OCI-LY1 (cell line): ENCODE measurements at regions not wholly inside any gene's neighbourhood (a gene's known extent, or its start where the extent isn't known, plus 50 kb on each side); places are given as distances from the start of the nearest gene placed in this dataset.

Experiments
- H2AFZ ChIP-seq: fragments of 200-600 bp; sonication (generic), shearing (Covaris generic); 2 replicates; pipeline ENCODE4 v1.6.0; 2014; ENCODE audit warnings: antibody characterized with exemption, mild to moderate bottlenecking, low read length
- H3F3A ChIP-seq: fragments of 200-600 bp; sonication (generic), shearing (Covaris generic); 2 replicates; pipeline ENCODE4 v1.6.0; 2014; ENCODE audit warnings: mild to moderate bottlenecking, antibody characterized with exemption, low read length, moderate library complexity; ENCODE audit not compliant: insufficient read depth
- H3K27ac ChIP-seq: fragments of 200-600 bp; sonication (generic); 2 replicates; pipeline ENCODE4 v1.5.1; 2014; ENCODE audit warnings: low read length, mixed run types, mild to moderate bottlenecking, low read depth; ENCODE audit not compliant: poor library complexity, severe bottlenecking
- H3K27me3 ChIP-seq: fragments of 200-600 bp; sonication (generic); 2 replicates; pipeline ENCODE4 v1.6.0; 2014; ENCODE audit warnings: antibody characterized with exemption, mild to moderate bottlenecking, low read length, moderate library complexity; ENCODE audit not compliant: insufficient read depth
- H3K36me3 ChIP-seq: fragments of 200-600 bp; sonication (generic); 2 replicates; pipeline ENCODE4 v1.6.1; 2014; ENCODE audit warnings: mild to moderate bottlenecking, antibody characterized with exemption, low read length, moderate library complexity, mixed read lengths; ENCODE audit not compliant: insufficient read depth
- H3K4me1 ChIP-seq: fragments of 200-600 bp; sonication (generic); 2 replicates; pipeline ENCODE4 v1.5.1; 2014; ENCODE audit warnings: mild to moderate bottlenecking, low read length, moderate library complexity; ENCODE audit not compliant: insufficient read depth, severe bottlenecking
- H3K4me2 ChIP-seq: fragments of 200-600 bp; sonication (generic), shearing (Covaris generic); 2 replicates; pipeline ENCODE4 v1.6.1; 2014; ENCODE audit warnings: low read length
- H3K4me3 ChIP-seq: fragments of 200-600 bp; sonication (generic); 2 replicates; pipeline ENCODE4 v1.5.1; 2014; ENCODE audit warnings: low read length, low read depth, mild to moderate bottlenecking, mixed read lengths; ENCODE audit not compliant: poor library complexity, severe bottlenecking
- H3K79me2 ChIP-seq: fragments of 200-600 bp; shearing (Covaris generic); 2 replicates; pipeline ENCODE4 v1.6.1; 2016; ENCODE audit warnings: mixed run types, low read length, mixed read lengths; ENCODE audit not compliant: insufficient read depth
- H3K9ac ChIP-seq: fragments of 200-600 bp; sonication (generic), shearing (Covaris generic); 2 replicates; pipeline ENCODE4 v1.6.1; 2014; ENCODE audit warnings: mild to moderate bottlenecking, low read length, mixed read lengths
- H3K9me2 ChIP-seq: fragments of 200-600 bp; sonication (generic), shearing (Covaris generic); 2 replicates; pipeline ENCODE4 v1.6.1; 2014; ENCODE audit warnings: low read depth, mild to moderate bottlenecking, low read length, mixed read lengths
- H3K9me3 ChIP-seq: fragments of 200-600 bp; shearing (Covaris generic); 2 replicates; pipeline ENCODE4 v1.6.1; 2014; ENCODE audit warnings: low read length, mixed read lengths
- H4K20me1 ChIP-seq: fragments of 200-600 bp; sonication (generic), shearing (Covaris generic); 2 replicates; pipeline ENCODE4 v1.6.0; 2016; ENCODE audit warnings: mild to moderate bottlenecking, low read length; ENCODE audit not compliant: insufficient read depth
- CTCF ChIP-seq: fragments of 200-600 bp; sonication (generic), shearing (Covaris generic); IDR thresholded peaks from 2 replicates; pipeline ENCODE4 v1.5.1; 2017; ENCODE audit warnings: mild to moderate bottlenecking, antibody characterized with exemption, low read length, moderate library complexity, mixed read lengths
- EZH2 ChIP-seq: fragments of 200-600 bp; sonication (generic), shearing (Covaris generic); IDR thresholded peaks from 2 replicates; pipeline ENCODE4 v1.8.0; 2017; ENCODE audit warnings: borderline replicate concordance, mixed run types, mild to moderate bottlenecking, antibody characterized with exemption, low read length, moderate library complexity, mixed read lengths

- no peaks in the 10 kb centered on the region for H3F3A ChIP-seq
- H3K27me3 ChIP-seq, result no peaks in the 10 kb centered on the region
- H4K20me1 ChIP-seq, result no peaks in the 10 kb centered on the region
- no peak overlapping the region for H3K4me3 ChIP-seq
- H3K4me1 ChIP-seq, result no peaks in the 10 kb centered on the region
- no peaks in the 10 kb centered on the region for H3K36me3 ChIP-seq
- H3K9me2 ChIP-seq, result no peaks in the 10 kb centered on the region
- no peaks in the 10 kb centered on the region for H3K79me2 ChIP-seq
- H2AFZ ChIP-seq, result no peak overlapping the region
- no peaks in the 10 kb centered on the region for H3K9me3 ChIP-seq
- H3K27ac ChIP-seq, result no peak overlapping the region
- no peak overlapping the region for H3K9ac ChIP-seq
- TF ChIP-seq CTCF, result no peak
- TF ChIP-seq EZH2, result no peak
- no peak overlapping the region for H3K4me2 ChIP-seq
These were observed 238.1 kb upstream of the BLID start for GRCh38 chr11:122354025-122354697.

DNA sequence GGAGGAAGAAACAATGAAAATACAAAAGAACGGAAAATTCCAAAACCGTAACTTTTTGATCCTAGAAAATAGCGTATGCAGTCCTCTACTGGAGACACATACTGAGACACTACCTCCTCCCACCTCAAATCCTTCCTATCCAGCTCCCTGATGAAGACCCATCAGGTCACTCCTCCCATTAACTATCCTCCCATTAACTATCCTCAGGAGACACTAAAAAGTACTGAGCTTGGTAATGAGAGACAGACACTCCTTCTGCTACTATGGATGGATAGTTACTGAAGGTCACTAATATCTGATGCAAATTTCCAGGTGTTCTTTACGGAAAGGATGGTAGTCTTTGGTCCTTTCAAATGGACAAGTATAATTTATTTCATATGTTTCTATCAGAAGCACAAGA, 237.5 kb upstream of the BLID start:
- Histone ChIP-seq H2AFZ (no peak overlapping the region), H4K20me1 (no peaks in the 10 kb centered on the region), H3K9me2 (no peaks in the 10 kb centered on the region), H3K4me1 (no peaks in the 10 kb centered on the region), H3K9me3 (no peaks in the 10 kb centered on the region), H3K27ac (no peak overlapping the region), H3K9ac (no peak overlapping the region), H3K4me3 (no peak overlapping the region), H3K4me2 (no peak overlapping the region), H3F3A (no peaks in the 10 kb centered on the region), H3K27me3 (no peaks in the 10 kb centered on the region), H3K79me2 (no peaks in the 10 kb centered on the region), H3K36me3 (no peaks in the 10 kb centered on the region)
- TF ChIP-seq EZH2, result no peak
- no peak for TF ChIP-seq CTCF

GRCh38 chr11:122348659-122349409, 232.8 kb upstream of the BLID start:
- H3K9me2 ChIP-seq, result no peaks in the 10 kb centered on the region
- H3K9me3 ChIP-seq, result no peaks in the 10 kb centered on the region
- no peaks in the 10 kb centered on the region for H4K20me1 ChIP-seq
- H3K27me3 ChIP-seq, result no peaks in the 10 kb centered on the region
- no peak overlapping the region for H3K9ac ChIP-seq
- no peak overlapping the region for H3K4me2 ChIP-seq
- H3K4me3 ChIP-seq, result no peak overlapping the region
- H2AFZ ChIP-seq, result no peak overlapping the region
- H3K36me3 ChIP-seq, result no peaks in the 10 kb centered on the region
- H3K27ac ChIP-seq, result no peak overlapping the region
- H3K79me2 ChIP-seq, result no peaks in the 10 kb centered on the region
- H3K4me1 ChIP-seq, result no peaks in the 10 kb centered on the region
- TF ChIP-seq EZH2, result no peak
- no peak for TF ChIP-seq CTCF
- no peaks in the 10 kb centered on the region for H3F3A ChIP-seq
